ENCODE measurements at regions not wholly inside any gene's neighbourhood (a gene's known extent, or its start where the extent isn't known, plus 50 kb on each side); places are given as distances from the start of the nearest gene placed in this dataset.

DNA sequence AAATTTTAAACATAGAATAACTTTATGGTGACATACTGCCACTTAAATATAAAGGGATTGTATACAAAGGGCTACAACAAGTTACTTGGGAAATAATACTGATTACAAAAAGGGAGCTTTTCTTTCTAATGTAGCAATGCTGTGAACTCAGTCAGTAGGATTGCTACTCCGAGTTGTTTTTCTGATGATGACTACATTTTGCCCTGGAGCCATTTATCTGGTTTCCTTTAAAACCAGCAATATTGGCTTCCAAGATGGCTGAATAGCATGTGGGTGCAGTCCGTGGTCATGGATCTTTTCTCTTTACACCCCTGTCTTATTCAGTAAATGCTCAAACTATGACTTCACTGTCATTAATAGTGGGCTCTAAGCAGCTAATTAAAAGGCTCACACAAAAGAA is 92.6 kb upstream of the NEK7 start:
- no peaks in the 10 kb centered on the region for H3K4me1 ChIP-seq (replicated peaks in 1 of 2; ENCODE audit: control insufficient read depth in 2 of 2, insufficient read depth in 2 of 2, low read length in 2 of 2)

More for the DNA sequence above, 92.6 kb upstream of the NEK7 start:
- no peak overlapping the region for H3K4me3 ChIP-seq
- H3K36me3 ChIP-seq (ENCODE audit: control insufficient read depth, insufficient read depth, low read length) = no peaks in the 10 kb centered on the region
- in situ Hi-C loops (cut with MboI) (no loop called here), intact Hi-C loops (cut with micrococcal nuclease) (loop anchor here (10.0 kb wide), 1 partner anchor 549 kb away; no protein-coding TSS in a partner anchor)
- DNase-seq (ENCODE audit: extremely low read depth in 1 of 4, low spot score in 3 of 4) (no peak), ATAC-seq (no peak), FAIRE-seq (no peak)
- ChIA-PET CTCF (ENCODE audit: low intra/inter-chr PET ratio) (no interaction called here), POLR2A (no interaction called here)
- H3K27ac ChIP-seq (ENCODE audit: extremely low read depth, low read depth, low read length) = no peak overlapping the region
- H2AFZ ChIP-seq (ENCODE audit: low read depth, low read length) = peak overlapping the region; percentile 53
- H3K4me2 ChIP-seq (ENCODE audit: insufficient read depth, low read length) = no peak overlapping the region
- H3K27me3 ChIP-seq (ENCODE audit: control insufficient read depth in 2 of 2, insufficient read depth in 2 of 2, low read length in 2 of 2) = no peaks in the 10 kb centered on the region
- no TSS peak for BruUV-seq (replicated peaks)
- no peak for TF ChIP-seq PTBP1 (IDR thresholded peaks at IDR 0.05; ENCODE audit: low read depth, low read length)
- TF ChIP-seq, protein P1, sequence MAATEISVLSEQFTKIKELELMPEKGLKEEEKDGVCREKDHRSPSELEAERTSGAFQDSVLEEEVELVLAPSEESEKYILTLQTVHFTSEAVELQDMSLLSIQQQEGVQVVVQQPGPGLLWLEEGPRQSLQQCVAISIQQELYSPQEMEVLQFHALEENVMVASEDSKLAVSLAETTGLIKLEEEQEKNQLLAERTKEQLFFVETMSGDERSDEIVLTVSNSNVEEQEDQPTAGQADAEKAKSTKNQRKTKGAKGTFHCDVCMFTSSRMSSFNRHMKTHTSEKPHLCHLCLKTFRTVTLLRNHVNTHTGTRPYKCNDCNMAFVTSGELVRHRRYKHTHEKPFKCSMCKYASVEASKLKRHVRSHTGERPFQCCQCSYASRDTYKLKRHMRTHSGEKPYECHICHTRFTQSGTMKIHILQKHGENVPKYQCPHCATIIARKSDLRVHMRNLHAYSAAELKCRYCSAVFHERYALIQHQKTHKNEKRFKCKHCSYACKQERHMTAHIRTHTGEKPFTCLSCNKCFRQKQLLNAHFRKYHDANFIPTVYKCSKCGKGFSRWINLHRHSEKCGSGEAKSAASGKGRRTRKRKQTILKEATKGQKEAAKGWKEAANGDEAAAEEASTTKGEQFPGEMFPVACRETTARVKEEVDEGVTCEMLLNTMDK (IDR thresholded peaks at IDR 0.05; ENCODE audit: borderline replicate concordance, insufficient read depth, low read depth, low read length, poor library complexity, severe bottlenecking) = no peak
- no peak for TF ChIP-seq ZKSCAN1 (IDR thresholded peaks at IDR 0.05; ENCODE audit: low read depth, low read length)
- TF ChIP-seq ELF2 (CRISPR knock-in tag; IDR thresholded peaks at IDR 0.05) = no peak
- no peak for TF ChIP-seq PHF20 (IDR thresholded peaks at IDR 0.05; ENCODE audit: partially characterized antibody)
- no peak for TF ChIP-seq BRD9 (IDR thresholded peaks at IDR 0.05; ENCODE audit: low read depth, partially characterized antibody)
- TF ChIP-seq HDGF (IDR thresholded peaks at IDR 0.05) = no peak
- TF ChIP-seq YBX1 (IDR thresholded peaks at IDR 0.05) = no peak
- no peaks in the 10 kb centered on the region for H3K9me1 ChIP-seq (ENCODE audit: control insufficient read depth, insufficient read depth, low read length)
- WGBS (ENCODE audit: insufficient coverage, low coverage, missing lambda C conversion rate) = 5% methylated on average over 2 of the region's 2 CpGs
- no peaks in the 10 kb centered on the region for H4K20me1 ChIP-seq (replicated peaks; ENCODE audit: control insufficient read depth, insufficient read depth, low read length)
- H3K9me3 ChIP-seq (replicated peaks; ENCODE audit: control insufficient read depth, insufficient read depth, low read depth, low read length) = no peaks in the 10 kb centered on the region
- H3K79me2 ChIP-seq (ENCODE audit: control insufficient read depth, insufficient read depth, low read length) = no peaks in the 10 kb centered on the region
- H3K9ac ChIP-seq (ENCODE audit: insufficient read depth in 1 of 2, low read depth in 2 of 2, low read length in 2 of 2) = no peak overlapping the region

All from K562 (cell line).